Neural cell (in vitro differentiated cells): ENCODE measurements at regions not wholly inside any gene's neighbourhood (a gene's known extent, or its start where the extent isn't known, plus 50 kb on each side); places are given as distances from the start of the nearest gene placed in this dataset.

Experiments
- H2AFZ ChIP-seq: fragments of 200-600, 300-800 bp; sonication (generic), shearing (Covaris generic); 2 replicates; pipeline ENCODE4 v1.6.0; 2014; ENCODE audit warnings: low read depth, mild to moderate bottlenecking, antibody characterized with exemption, low read length, moderate library complexity
- H3F3A ChIP-seq: fragments of 200-600 bp; shearing (Covaris generic); 2 replicates; pipeline ENCODE4 v1.6.1; 2016; ENCODE audit warnings: mild to moderate bottlenecking, moderate library complexity, mixed read lengths, antibody characterized with exemption, low read length; ENCODE audit not compliant: insufficient read depth, poor library complexity, severe bottlenecking
- H3K27ac ChIP-seq: fragments of 200-600, 300-800 bp; sonication (generic), shearing (Covaris generic); 2 replicates; pipeline ENCODE4 v1.5.1; 2014; ENCODE audit warnings: mild to moderate bottlenecking, low read length, moderate library complexity
- H3K27me3 ChIP-seq: fragments of 300-800, 200-600 bp; sonication (generic), shearing (Covaris generic); 2 replicates; pipeline ENCODE4 v1.6.0; 2014; ENCODE audit warnings: mild to moderate bottlenecking, low read depth, low read length, moderate library complexity; ENCODE audit not compliant: insufficient read depth
- H3K36me3 ChIP-seq: fragments of 300-800, 200-600 bp; sonication (generic), shearing (Covaris generic); 2 replicates; pipeline ENCODE4 v1.5.1; 2014; ENCODE audit warnings: mild to moderate bottlenecking, antibody characterized with exemption, low read length, moderate library complexity; ENCODE audit not compliant: insufficient read depth
- H3K4me2 ChIP-seq: fragments of 300-800, 200-600 bp; sonication (generic), shearing (Covaris generic); 2 replicates; pipeline ENCODE4 v1.6.0; 2014; ENCODE audit warnings: mild to moderate bottlenecking, low read length
- H3K4me3 ChIP-seq: fragments of 300-800, 200-600 bp; sonication (generic), shearing (Covaris generic); 2 replicates; pipeline ENCODE4 v1.5.1; 2014; ENCODE audit warnings: mild to moderate bottlenecking, low read length, moderate library complexity
- H3K79me2 ChIP-seq: fragments of 200-600 bp; shearing (Covaris generic); replicated peaks from 2 replicates; pipeline ENCODE4 v1.6.0; 2014; ENCODE audit warnings: mild to moderate bottlenecking, low read length, moderate library complexity; ENCODE audit not compliant: insufficient read depth
- H3K9ac ChIP-seq: fragments of 300-800, 200-600 bp; sonication (generic), shearing (Covaris generic); 2 replicates; pipeline ENCODE4 v1.6.1; 2016; ENCODE audit warnings: mild to moderate bottlenecking, low read length, mixed read lengths
- H3K9me2 ChIP-seq: fragments of 200-600 bp; shearing (Covaris generic); 2 replicates; pipeline ENCODE4 v1.6.1; 2016; ENCODE audit warnings: mild to moderate bottlenecking, low read length, mixed read lengths; ENCODE audit not compliant: insufficient read depth
- H3K9me3 ChIP-seq: fragments of 200-600, 300-800 bp; sonication (generic), shearing (Covaris generic); 2 replicates; pipeline ENCODE4 v1.6.1; 2016; ENCODE audit warnings: mild to moderate bottlenecking, mixed run types, low read length, moderate library complexity, mixed read lengths
- H4K20me1 ChIP-seq: fragments of 200-600 bp; shearing (Covaris generic); 2 replicates; pipeline ENCODE4 v1.6.1; 2016; ENCODE audit warnings: mild to moderate bottlenecking, mixed run types; ENCODE audit not compliant: insufficient read depth
- CTCF ChIP-seq: fragments of 450-650 bp; IDR thresholded peaks from 2 replicates; pipeline ENCODE4 v1.5.1; 2014; ENCODE audit warnings: antibody characterized with exemption, mild to moderate bottlenecking, moderate library complexity; ENCODE audit not compliant: poor library complexity, severe bottlenecking
- EP300 ChIP-seq: fragments of 450-650 bp; conservative IDR thresholded peaks from 2 replicates; pipeline ENCODE4 v1.6.1; 2014; ENCODE audit warnings: antibody characterized with exemption, mild to moderate bottlenecking, moderate library complexity; ENCODE audit not compliant: poor library complexity, severe bottlenecking
- EZH2 ChIP-seq: fragments of 200-600, 300-800 bp; shearing (Covaris generic), sonication (generic); IDR thresholded peaks from 2 replicates; pipeline ENCODE4 v1.6.1; 2014; ENCODE audit warnings: antibody characterized with exemption, low read length, borderline replicate concordance, mild to moderate bottlenecking; ENCODE audit not compliant: insufficient read depth, poor library complexity, severe bottlenecking
- MXI1 ChIP-seq: fragments of 450-650 bp; conservative IDR thresholded peaks from 2 replicates; pipeline ENCODE4 v1.6.1; 2014; ENCODE audit warnings: antibody characterized with exemption, mild to moderate bottlenecking; ENCODE audit not compliant: poor library complexity, severe bottlenecking
- POLR2AphosphoS5 ChIP-seq: IDR thresholded peaks from 2 replicates; pipeline ENCODE4 v1.6.1; 2012
- RAD21 ChIP-seq: fragments of 450-650 bp; conservative IDR thresholded peaks from 2 replicates; pipeline ENCODE4 v1.6.1; 2014; ENCODE audit warnings: antibody characterized with exemption, mild to moderate bottlenecking, moderate library complexity
- REST ChIP-seq: IDR thresholded peaks from 2 replicates; pipeline ENCODE4 v1.6.1; 2012; ENCODE audit warnings: borderline replicate concordance
- SMC3 ChIP-seq: fragments of 450-650 bp; conservative IDR thresholded peaks from 2 replicates; pipeline ENCODE4 v1.6.1; 2014; ENCODE audit warnings: antibody characterized with exemption, mild to moderate bottlenecking, moderate library complexity; ENCODE audit not compliant: poor library complexity
- TAF1 ChIP-seq: IDR thresholded peaks from 2 replicates; pipeline ENCODE4 v1.6.1; 2012; ENCODE audit warnings: low read depth

GRCh38 chr18:61605376-61606067 is 272.3 kb downstream of the CDH20 start:
- H3K9me3 ChIP-seq = no peaks in the 10 kb centered on the region
- no peaks in the 10 kb centered on the region for H3F3A ChIP-seq
- no peak overlapping the region for H3K9ac ChIP-seq
- H3K27ac ChIP-seq = no peak overlapping the region
- H3K9me2 ChIP-seq = no peaks in the 10 kb centered on the region
- TF ChIP-seq REST = no peak
- TF ChIP-seq EP300 = no peak
- TF ChIP-seq MXI1 = no peak
- TF ChIP-seq SMC3 = no peak
- no peak for TF ChIP-seq CTCF
- TF ChIP-seq EZH2 = no peak
- TF ChIP-seq POLR2AphosphoS5 = no peak
- no peak for TF ChIP-seq TAF1
- no peak for TF ChIP-seq RAD21
- H4K20me1 ChIP-seq = no peaks in the 10 kb centered on the region
- H3K4me3 ChIP-seq = no peak overlapping the region
- H2AFZ ChIP-seq = no peak overlapping the region
- H3K4me2 ChIP-seq = no peak overlapping the region
- no peaks in the 10 kb centered on the region for H3K79me2 ChIP-seq
- peaks cover 25% of the 10 kb centered on the region for H3K27me3 ChIP-seq
- H3K36me3 ChIP-seq = no peaks in the 10 kb centered on the region
